ENCODE measurements at regions not wholly inside any gene's neighbourhood (a gene's known extent, or its start where the extent isn't known, plus 50 kb on each side); places are given as distances from the start of the nearest gene placed in this dataset.

- TF ChIP-seq EZH2 (IDR thresholded peaks at IDR 0.05) (no peak), POLR2A (IDR thresholded peaks at IDR 0.05; ENCODE audit: borderline replicate concordance, extremely low read depth, insufficient read depth, insufficient read length) (no peak), CTCF (IDR thresholded peaks at IDR 0.05 in 2 of 3, conservative IDR thresholded peaks at IDR 0.05 in 1 of 3; ENCODE audit: borderline replicate concordance in 1 of 3, insufficient read depth in 1 of 3, low read depth in 2 of 3, low read length in 2 of 3) (no peak), YY1 (IDR thresholded peaks at IDR 0.05; ENCODE audit: extremely low read depth, insufficient replicate concordance, low read depth, low read length) (no peak), ZBTB33 (IDR thresholded peaks at IDR 0.05; ENCODE audit: extremely low read depth, insufficient replicate concordance, low read length) (no peak), RAD21 (IDR thresholded peaks at IDR 0.05; ENCODE audit: low read depth) (no peak), ATF3 (IDR thresholded peaks at IDR 0.05) (no peak), REST (IDR thresholded peaks at IDR 0.05; ENCODE audit: low read depth) (no peak)
These were observed 355.9 kb downstream of the RSL24D1 start for GRCh38 chr15:54840621-54841398.

Measured in HCT116 (cell line).